DMS79 treated with DMSO at 0.1 percent for 48 hours (cell line): ENCODE measurements at regions not wholly inside any gene's neighbourhood (a gene's known extent, or its start where the extent isn't known, plus 50 kb on each side); places are given as distances from the start of the nearest gene placed in this dataset.

Experiments
- DNase-seq: peaks from one replicate; lab custom pipeline; 2025; lab: John Stamatoyannopoulos, UW

- DNase-seq: no peak
Observed at GRCh38 chr5:68872088-68872839, 221.6 kb upstream of the SLC30A5 start.

- no peak for DNase-seq
Observed at GRCh38 chr5:68873198-68873597, 220.6 kb upstream of the SLC30A5 start.

GRCh38 chr5:68875351-68875750 lies 218.5 kb upstream of the SLC30A5 start:
- no peak for DNase-seq

GRCh38 chr5:68883436-68883835 lies 210.4 kb upstream of the SLC30A5 start:
- no peak for DNase-seq

- DNase-seq: no peak
Observed at GRCh38 chr5:68884144-68884754, 209.6 kb upstream of the SLC30A5 start.

GRCh38 chr5:68884883-68885282 lies 208.9 kb upstream of the SLC30A5 start:
- no peak for DNase-seq

GRCh38 chr5:68886814-68887213 lies 207.0 kb upstream of the SLC30A5 start:
- DNase-seq: no peak

GRCh38 chr5:68891718-68892117 lies 202.1 kb upstream of the SLC30A5 start:
- DNase-seq: no peak

- no peak for DNase-seq
Observed at GRCh38 chr5:68894673-68895072, 199.1 kb upstream of the SLC30A5 start.

GRCh38 chr5:68898951-68899471 lies 194.8 kb upstream of the SLC30A5 start:
- DNase-seq: no peak

GRCh38 chr5:68911840-68912690 lies 181.7 kb upstream of the SLC30A5 start:
- DNase-seq: no peak

GRCh38 chr5:68915079-68915478 lies 178.7 kb upstream of the SLC30A5 start:
- DNase-seq: no peak

GRCh38 chr5:68918306-68918705 lies 175.5 kb upstream of the SLC30A5 start:
- DNase-seq: no peak

- DNase-seq: no peak
Observed at GRCh38 chr5:68919988-68920490, 173.8 kb upstream of the SLC30A5 start.

- no peak for DNase-seq
Observed at GRCh38 chr5:68920888-68921287, 172.9 kb upstream of the SLC30A5 start.

- DNase-seq: no peak
Observed at GRCh38 chr5:68922172-68922987, 171.4 kb upstream of the SLC30A5 start.

- no peak for DNase-seq
Observed at GRCh38 chr5:68924481-68925145, 169.2 kb upstream of the SLC30A5 start.

- DNase-seq: no peak
Observed at GRCh38 chr5:68928617-68929302, 165.1 kb upstream of the SLC30A5 start.

GRCh38 chr5:68930139-68930538 lies 163.7 kb upstream of the SLC30A5 start:
- no peak for DNase-seq

GRCh38 chr5:68932830-68933434 lies 160.9 kb upstream of the SLC30A5 start:
- no peak for DNase-seq
